HG02870 (cell line): ENCODE measurements at regions not wholly inside any gene's neighbourhood (a gene's known extent, or its start where the extent isn't known, plus 50 kb on each side); places are given as distances from the start of the nearest gene placed in this dataset.

Experiments
- ATAC-seq: cut with Tn5 transposase; IDR thresholded peaks from one replicate; pipeline ENCODE4 v1.9.1; 2021; ENCODE audit warnings: mild to moderate bottlenecking, moderate library complexity; ENCODE audit not compliant: unreplicated experiment

DNA sequence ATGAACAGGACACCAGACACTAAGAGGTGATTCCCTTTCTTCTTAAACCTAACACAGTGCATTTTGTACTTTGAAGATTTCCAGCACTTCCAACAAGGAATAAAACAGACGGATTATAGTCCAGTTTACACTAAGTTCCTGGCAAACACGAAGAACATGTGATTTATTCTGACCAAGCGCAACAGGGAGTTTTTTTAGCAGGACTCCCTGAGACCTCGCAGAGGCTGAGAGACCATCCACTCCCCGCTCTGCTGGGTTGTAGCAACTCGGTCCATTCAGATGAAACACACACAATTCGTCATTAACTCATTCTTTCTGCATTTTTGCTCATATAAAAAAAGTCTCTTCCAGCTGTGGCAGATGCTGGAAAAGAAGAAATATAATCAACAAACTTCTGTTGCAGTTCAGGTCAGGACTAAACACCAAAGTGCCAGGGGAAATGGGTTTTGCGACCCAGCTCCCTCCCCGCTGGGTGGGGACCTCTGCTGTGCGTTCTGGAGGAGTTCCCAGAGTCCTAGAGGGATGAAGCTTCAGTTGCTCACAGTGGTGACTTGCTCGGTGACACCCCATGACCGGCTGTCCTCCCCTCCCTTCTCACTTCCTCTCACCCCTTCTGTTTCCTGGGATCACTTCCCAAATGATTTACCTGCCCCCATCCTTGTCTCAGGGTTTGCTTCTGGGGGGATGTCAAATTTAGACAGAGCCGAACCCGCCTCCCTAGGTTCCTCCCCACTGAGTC, 52.5 kb downstream of the KCNF1 start:
- no peak for ATAC-seq

DNA sequence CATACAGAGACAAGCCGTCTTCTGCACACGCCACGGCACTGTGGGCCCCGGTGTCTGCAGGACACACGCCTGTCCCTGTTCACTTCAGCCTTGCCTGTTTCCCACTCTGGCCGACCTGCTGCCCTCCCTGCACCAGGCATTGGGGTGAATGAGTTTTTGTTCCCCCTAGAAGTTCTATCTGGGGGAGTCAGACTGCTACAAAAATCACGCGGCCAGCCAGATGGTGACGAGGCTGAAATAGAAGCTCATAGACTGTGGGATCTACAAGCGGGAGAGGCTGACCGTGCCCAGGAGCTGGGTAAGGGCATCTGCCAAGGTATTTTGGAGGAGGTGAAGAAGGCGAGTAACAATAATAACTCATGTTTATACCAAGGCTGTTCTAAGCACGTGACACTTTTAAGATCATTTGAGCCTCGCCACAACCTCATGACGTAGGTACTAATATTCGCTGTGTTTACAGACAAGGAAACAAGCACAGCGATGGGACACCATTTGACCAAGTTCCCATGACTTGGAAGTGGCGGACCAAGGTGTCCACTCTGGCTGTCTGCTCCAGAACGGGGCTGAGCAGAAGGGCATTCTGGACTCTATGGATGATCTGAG, 53.6 kb downstream of the KCNF1 start:
- ATAC-seq, result no peak

DNA sequence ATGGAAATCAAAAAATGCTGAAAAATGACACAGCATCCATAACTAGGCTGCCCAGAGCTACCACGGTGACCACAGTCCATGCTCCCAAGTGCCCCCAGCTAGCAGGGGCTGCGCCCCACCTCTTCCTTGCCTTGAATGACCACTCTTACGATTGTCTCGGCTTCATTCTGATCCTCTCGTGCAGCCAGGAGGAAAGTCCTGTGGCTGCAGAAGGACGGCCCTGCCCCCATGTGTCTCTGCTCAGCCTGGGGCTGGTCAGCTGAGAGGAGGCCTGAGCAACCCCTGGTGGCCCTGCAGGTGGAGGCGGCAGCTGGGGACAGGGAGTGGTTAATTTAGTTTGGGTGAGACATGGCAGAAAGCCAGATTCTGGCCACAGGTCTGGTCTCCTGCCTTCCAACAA, 54.3 kb downstream of the KCNF1 start:
- no peak for ATAC-seq

DNA sequence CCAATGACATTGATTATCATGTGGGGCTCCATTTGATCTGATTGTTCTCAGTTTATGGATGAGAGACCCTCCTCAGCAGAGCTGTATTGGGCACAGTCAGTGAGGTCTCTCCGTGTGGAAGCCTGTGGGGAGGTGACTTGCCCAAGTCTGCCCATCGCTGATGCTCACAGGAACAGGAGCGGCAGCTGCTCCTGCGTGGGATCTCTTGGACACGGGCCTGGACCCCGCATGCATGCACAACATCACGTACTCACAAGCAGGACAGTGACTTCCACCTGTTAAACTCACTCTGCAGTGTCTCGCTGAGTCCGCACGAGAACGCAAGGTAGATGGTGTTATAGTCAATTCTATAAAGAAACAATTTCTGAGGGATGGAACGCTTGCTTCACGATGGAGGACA, 55.0 kb downstream of the KCNF1 start:
- no peak for ATAC-seq

DNA sequence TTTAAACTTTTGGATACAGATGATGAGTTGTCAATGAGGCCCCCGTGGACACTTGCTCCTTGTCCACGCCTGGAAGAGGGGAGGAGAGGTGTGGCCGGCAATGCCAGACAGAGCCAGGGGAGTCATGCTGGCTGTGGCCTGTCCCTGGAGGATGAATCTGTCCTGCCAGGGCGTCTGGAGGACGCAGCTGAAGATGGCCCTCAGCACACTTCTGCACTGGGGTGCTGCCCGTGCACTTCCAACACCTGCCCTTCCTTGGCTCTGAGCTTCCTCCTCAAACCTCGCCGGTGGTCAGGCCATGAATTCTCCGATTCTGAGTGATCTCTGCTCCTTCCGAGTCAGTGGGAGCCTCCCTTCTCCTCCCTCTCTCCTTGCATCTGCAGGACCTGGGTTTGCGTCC, 56.4 kb downstream of the KCNF1 start:
- ATAC-seq, result no peak

DNA sequence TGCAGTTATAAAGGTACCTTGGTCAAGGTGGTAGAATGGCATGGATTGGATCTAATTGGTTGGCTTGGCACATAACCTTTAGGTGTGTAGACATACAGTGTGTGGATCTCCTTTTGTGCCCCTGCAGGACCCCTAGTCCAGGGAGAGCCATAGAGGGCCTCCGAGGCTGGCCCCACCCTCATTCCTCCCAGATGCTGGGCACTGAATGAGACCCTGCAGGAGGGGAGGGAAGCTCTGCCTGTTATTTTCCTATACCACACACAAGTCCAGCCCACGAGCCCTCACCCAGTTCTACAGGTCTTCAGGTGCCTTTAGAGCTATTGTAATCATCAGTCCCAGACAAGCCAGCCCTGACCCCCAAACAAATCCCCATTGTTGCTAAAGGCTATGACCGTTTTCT, 58.9 kb downstream of the KCNF1 start:
- no peak for ATAC-seq

DNA sequence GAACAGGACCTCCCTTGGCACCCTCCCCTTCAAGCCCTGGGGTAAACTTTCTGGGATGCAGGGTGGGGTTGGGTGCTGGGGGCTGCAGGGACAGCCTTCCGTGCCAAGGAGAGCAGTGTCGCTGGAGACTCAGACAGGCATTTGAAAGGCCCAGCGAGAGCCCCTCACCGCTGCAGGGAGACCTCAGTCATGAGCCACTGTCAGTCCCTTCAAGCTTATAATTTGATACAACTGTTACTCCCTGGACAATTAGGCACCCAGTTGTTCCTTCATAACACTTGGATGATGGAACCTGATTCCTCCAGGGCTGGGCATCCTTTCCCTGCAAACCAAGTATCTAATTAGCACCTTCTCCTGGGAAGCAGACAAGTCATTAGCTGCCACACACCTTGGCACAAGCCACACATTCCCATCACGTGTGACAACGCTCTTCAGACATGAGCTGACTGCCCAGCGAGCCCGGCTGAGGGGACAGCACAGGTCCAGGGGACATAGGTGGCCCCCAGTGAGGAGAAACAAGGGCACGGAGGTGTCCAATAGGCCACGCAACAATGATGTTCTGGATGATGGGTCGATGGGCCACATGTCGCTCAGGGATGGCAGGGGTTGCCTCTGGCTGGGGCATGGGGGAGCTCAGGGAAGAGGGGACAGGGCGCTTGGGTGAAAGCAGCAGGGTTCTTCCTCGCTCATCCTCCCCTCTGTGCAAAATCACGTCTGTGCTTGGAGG, 59.6 kb downstream of the KCNF1 start:
- ATAC-seq, result no peak

DNA sequence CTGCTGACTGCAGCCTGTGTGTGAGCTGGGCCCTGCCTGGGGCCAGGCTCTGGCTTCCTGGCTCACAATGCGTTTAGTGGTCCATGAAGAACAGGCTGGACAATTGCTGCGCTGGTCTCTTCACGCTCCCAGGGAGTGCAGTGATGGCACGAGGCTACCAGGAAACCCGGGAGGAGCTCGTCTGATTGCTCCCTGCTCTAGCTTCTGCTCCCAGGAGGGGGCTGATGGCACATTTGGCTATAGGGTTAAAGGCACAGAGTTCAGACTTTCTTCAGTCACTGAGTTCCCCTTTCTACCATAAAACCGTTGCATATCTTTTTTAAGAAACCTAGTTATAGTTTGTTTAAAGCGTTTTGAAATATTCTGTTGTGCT, 60.1 kb downstream of the KCNF1 start:
- no peak for ATAC-seq

DNA sequence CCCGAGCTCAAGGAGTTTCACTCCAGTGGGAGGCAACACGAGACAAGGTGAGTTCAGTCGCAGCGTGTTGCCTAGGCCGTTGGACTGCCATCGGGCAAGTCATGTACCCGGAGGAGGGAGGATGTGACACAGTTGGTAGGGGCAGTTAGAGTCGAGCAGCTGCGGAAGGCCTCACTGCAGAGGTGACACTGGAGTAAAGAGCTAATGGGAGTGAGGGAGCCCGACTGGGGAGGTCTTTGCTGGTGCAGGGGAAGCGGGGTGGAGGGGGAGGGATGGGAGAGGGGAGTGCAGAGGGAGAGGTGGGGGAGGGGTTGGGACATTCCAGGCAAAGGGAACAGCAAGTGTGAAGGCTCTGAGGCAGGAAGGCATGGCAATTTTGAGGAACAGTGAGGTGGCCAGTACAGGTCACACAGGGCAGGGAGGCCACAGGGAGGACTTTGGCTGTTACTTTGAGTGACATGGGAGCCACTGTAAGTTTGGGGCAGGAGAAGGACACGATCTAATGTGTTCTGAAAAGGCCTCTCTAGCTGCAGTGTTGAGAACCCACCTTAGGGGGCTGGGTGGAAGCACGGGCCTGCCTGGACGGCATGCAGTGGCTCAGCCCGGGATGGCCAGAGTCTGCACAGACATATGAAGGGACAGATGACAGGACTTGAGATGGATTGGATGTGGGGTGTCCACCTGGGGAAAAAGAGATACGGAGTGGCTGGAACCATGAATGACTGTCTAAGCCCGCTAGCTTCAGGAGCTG, 61.1 kb downstream of the KCNF1 start:
- ATAC-seq, result no peak

DNA sequence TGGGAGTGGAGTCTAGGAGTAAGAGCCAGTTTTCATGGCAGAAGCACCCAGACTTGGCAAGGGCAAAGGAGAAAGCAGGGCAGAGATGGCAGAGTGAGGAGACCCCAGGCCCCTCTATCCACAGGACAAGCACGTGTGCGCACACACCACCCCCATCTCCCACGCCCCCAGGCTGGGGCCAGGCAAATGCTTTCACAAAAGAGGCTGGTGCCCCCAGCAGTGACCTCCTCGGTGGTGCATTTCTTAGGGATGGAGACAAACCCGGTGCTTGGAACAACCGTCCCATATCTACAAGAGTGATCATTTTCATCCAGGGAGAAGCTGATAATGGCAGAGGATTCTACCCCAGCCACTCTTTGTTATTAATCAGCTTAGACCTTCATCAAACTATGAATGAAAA, 62.0 kb downstream of the KCNF1 start:
- ATAC-seq, result no peak

DNA sequence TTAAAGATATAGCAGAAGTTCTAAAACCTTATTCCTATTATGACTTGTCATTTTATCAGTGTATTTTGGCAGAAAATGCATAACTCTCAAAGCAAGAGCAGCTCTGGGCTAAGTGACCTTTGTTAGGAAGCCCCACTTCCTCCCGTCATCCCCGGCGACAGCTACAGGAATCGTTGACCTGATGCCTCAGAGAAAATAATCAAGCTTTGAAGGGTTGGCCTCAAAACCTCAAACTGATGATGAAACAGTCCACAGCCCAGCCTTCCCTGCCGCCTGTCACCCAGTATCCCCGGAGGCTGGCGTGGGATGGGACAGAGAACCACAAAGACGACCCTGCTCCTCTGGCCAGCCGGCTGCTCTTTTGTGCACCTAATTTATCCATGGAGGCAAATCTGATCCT, 65.3 kb downstream of the KCNF1 start:
- no peak for ATAC-seq

DNA sequence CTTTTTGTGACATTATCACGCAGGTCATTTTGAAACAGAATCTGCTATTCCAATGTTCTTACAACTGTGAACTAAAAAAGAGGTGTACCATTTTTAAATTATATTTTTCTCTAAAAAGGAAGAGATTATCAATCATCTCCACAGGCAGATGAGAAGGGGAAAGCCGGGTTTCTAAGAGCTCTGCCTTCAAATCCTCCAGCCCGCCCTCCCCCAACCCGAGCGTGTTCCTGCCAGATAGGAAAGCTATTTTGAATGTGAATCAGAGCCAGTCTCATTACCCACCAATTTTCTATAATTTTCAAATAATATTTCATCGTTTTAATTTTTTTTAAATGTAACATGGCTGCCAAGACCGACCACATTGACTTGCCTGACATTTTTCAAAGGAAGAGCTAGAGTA, 65.9 kb downstream of the KCNF1 start:
- no peak for ATAC-seq

DNA sequence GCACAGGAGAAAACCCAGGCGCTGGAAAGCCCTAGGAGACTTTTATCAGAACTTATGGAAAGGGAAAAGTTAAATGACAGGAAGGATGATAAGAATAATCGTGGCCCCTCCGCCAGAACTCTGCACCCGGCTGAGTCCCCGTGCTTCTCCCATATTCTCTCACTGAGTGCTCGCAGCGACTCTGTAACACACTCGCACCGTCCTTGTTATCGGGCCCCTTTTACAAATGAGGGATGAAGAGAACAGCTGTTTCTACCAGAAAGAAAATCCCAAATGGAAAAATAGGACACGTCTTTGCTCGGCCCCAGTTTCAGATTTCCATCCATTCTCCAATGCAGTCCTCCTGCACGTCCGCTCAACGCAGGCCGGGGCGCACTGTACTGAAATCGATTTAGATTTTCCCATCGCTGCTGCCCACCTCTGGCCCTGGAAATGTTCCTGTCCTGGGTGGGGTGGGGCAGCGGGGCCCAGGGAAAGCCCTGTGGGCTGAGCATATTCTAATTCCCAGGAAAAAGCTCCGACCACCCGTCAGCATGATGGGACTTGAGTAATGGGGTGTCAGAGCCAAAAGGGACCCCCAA, 66.4 kb downstream of the KCNF1 start:
- ATAC-seq, result no peak

DNA sequence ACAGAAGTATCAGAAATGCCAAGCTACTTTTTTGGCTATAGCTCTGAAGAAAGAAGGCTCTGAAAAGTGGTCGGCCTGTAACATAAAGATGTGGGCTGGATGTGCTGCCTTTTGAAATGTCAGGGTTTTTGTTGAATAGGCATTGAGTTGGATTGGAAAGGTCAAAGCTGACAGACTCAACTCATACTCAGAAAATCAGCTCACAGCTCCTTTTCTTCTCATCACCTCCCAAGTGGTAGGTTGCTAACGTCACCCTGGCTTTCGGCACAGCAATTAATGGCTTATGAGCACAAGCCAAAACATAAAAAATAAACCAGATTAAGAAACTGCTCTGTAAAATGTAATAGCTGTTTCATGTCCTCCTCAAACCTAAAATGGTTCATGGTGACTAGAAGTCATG, 68.3 kb downstream of the KCNF1 start:
- ATAC-seq, result no peak

DNA sequence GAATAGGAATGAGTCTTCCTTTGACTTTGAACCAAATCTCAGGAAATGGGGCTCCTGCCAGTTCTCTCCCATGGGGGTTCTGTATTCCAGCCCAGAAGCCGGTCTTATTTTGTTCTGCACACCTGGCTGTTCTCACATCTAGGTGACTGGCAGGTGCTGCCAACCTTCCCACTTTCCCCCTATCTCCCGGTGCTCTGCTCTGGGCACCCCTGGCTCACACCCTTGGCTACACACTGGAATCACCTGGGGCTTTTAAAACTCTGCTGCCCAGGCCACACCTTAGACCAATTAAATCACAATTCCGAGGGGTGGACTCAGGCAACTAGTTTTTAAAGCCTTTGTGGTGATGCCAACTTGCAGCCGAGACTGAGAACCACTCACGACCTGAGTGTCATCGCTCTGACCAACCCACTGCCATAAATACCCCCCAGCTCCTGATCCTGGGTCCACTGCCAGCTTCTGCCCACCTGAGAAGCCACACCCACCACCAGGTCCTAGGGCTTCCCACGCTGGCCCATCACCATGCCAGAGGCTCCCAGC, 69.2 kb downstream of the KCNF1 start:
- no peak for ATAC-seq

DNA sequence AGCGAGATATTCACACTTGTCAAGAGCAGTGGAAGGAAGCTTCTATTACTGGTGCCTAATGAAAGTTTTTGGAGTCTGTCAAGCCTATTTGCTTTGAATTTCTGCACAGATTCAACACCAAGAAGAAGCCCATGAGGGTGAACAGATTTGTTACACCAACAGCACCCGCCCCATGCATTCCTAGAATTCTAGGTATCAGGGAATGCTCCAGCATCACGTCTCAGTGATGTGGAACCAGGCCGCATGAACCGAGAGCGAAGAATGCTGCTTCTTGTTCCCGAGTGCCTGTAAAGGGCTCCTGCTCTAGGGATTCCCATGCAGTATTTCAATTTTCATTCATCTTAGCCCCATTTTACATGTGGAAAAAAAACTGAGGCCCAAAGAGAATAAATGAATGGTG, 69.7 kb downstream of the KCNF1 start:
- ATAC-seq, result no peak

DNA sequence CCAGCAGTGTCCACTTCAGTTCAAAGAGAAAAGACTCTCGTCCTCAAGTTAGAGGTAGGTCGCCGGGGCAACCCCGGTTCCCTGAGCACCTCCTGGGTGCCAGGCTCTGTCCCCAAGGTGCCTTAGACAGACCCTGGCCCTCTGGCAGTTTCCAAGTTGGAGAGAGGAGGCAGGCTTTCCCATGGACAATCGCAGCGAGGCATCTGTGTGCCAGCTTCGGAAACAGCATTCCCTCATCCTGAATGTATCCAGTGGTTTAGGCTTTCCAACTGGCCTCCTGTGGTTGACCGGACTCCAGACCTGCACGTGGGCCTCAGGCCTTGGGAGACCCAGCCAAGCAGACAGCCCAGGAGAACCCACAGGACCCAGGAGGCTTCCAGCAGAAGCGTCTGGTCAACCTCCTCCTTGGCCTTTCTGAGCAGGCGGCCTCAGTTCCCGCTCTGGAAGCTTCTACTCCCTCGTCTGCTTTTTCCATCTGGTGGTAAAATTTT, 70.3 kb downstream of the KCNF1 start:
- no peak for ATAC-seq

DNA sequence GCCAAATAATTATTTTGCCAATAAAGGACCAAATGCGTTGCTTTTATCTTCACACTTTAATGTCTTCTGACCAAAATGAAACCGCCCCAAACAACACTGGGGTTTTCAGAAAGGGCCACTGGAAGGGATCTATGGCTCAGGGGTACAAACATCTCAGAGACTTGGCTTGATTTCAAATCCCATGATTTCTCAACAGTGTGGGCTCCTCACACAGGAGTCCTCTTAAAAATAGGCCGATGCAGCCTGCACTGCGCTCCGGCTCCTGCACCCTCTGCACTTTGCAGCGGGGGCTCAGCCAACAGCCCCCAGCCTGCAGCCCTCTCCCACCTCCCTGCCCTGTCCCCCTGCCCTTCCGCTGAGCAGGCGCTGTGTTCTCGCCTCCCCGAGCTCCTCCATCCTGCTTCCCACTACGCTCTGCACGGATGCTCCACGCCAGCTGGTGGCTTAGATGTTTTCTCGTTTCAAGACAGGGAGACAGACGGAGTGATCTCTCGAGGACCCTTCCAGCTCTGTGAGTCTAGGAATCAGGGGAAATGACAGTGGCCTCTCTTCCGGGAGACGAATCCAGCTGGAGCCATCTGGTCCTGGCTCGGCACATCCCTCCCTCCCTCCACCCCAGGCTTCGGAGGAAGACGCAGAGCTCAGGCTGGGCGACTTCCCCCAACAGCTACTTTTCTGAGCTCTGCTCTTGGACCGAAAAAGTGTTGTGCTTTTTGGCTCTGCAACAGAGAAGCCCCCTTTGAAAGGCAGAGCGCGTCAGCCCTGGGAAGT, 71.4 kb downstream of the KCNF1 start:
- ATAC-seq, result no peak

DNA sequence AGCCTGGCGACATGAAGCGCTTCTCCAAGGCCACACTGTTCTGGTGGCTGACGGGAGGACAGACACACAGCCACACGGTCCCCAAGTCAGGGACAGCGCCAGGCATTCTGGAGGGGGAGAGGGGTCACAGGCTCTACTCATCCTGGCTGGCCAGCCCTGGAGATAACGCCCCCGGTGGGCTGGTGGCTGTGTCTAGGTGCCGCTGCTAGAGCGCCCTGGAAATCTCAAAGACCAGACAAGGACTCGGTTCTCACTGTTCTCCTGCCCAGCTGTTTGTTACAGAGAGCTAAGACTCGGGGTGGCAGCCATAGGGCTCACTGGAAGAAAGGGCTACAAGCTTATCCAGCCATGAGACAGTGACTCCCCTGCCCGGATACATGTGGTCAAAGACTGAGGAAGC, 72.0 kb downstream of the KCNF1 start:
- ATAC-seq, result no peak
